HG03442 (cell line): ENCODE measurements at regions not wholly inside any gene's neighbourhood (a gene's known extent, or its start where the extent isn't known, plus 50 kb on each side); places are given as distances from the start of the nearest gene placed in this dataset.

Source experiments
- ATAC-seq: cut with Tn5 transposase; IDR thresholded peaks from one replicate; pipeline ENCODE4 v1.9.1; 2021; ENCODE audit warnings: mild to moderate bottlenecking, moderate library complexity; ENCODE audit not compliant: unreplicated experiment

- no peak for ATAC-seq
These were observed 599.2 kb downstream of the SOX6 start for GRCh38 chr11:15757048-15757698.

- no peak for ATAC-seq
These were observed 597.4 kb downstream of the SOX6 start for GRCh38 chr11:15758857-15759465.

- ATAC-seq, result no peak
These were observed 595.1 kb downstream of the SOX6 start for GRCh38 chr11:15761235-15761634.

GRCh38 chr11:15764326-15764725, 592.0 kb downstream of the SOX6 start:
- ATAC-seq, result no peak

GRCh38 chr11:15764948-15765347, 591.4 kb downstream of the SOX6 start:
- ATAC-seq, result no peak

GRCh38 chr11:15765530-15765929, 590.8 kb downstream of the SOX6 start:
- no peak for ATAC-seq

- ATAC-seq, result no peak
These were observed 588.0 kb downstream of the SOX6 start for GRCh38 chr11:15768321-15768720.

GRCh38 chr11:15769203-15769602, 587.1 kb downstream of the SOX6 start:
- ATAC-seq, result no peak

- peak; percentile 55 for ATAC-seq
These were observed 585.4 kb downstream of the SOX6 start for GRCh38 chr11:15770798-15771414.

GRCh38 chr11:15772547-15772946, 583.8 kb downstream of the SOX6 start:
- no peak for ATAC-seq

- no peak for ATAC-seq
These were observed 583.4 kb downstream of the SOX6 start for GRCh38 chr11:15772981-15773380.

- ATAC-seq, result no peak
These were observed 582.6 kb downstream of the SOX6 start for GRCh38 chr11:15773476-15774387.

- no peak for ATAC-seq
These were observed 581.9 kb downstream of the SOX6 start for GRCh38 chr11:15774388-15774939.

GRCh38 chr11:15775015-15775541, 581.3 kb downstream of the SOX6 start:
- ATAC-seq, result no peak

GRCh38 chr11:15775797-15776196, 580.5 kb downstream of the SOX6 start:
- no peak for ATAC-seq

GRCh38 chr11:15776366-15776765, 580.0 kb downstream of the SOX6 start:
- ATAC-seq, result no peak

- no peak for ATAC-seq
These were observed 576.8 kb downstream of the SOX6 start for GRCh38 chr11:15779518-15779917.

- no peak for ATAC-seq
These were observed 576.0 kb downstream of the SOX6 start for GRCh38 chr11:15780382-15780781.

GRCh38 chr11:15780837-15781236, 575.5 kb downstream of the SOX6 start:
- ATAC-seq, result no peak

- ATAC-seq, result no peak
These were observed 572.7 kb downstream of the SOX6 start for GRCh38 chr11:15783619-15784018.
